IMR-90 (cell line): ENCODE measurements at regions not wholly inside any gene's neighbourhood (a gene's known extent, or its start where the extent isn't known, plus 50 kb on each side); places are given as distances from the start of the nearest gene placed in this dataset.

ENCODE experiments used
- ATAC-seq: fragments of 200-7000 bp; cut with Tn5 transposase; 2 replicates; pipeline ENCODE4 v1.9.1; 2020; ENCODE audit warnings: low read depth, mild to moderate bottlenecking, moderate library complexity
- BruUV-seq: library from RNA; stranded (reverse); fragments of 400-500 nt; replicated peaks from 2 replicates; lab custom pipeline; 2021; lab: Mats Ljungman, UMichigan
- CTCF ChIA-PET: fragments of 300-600 bp; formaldehyde crosslinking; extraction: SDS; loops from one replicate; lab custom pipeline; 2021; ENCODE audit warnings: antibody characterized with exemption; lab: Yijun Ruan, JAX
- POLR2A ChIA-PET: fragments of 300-600 bp; sonication (Branson Sonifier 250); formaldehyde crosslinking; loops from one replicate; lab custom pipeline; 2022; ENCODE audit warnings: antibody characterized with exemption; ENCODE audit not compliant: unreplicated experiment; lab: Charles Lee
- DNase-seq: peaks from one replicate; pipeline ENCODE4 v3.0.0; 2013
- H2AFZ ChIP-seq: replicated peaks from 2 replicates; pipeline ENCODE3; 2013; ENCODE audit warnings: low read length, mild to moderate bottlenecking; ENCODE audit not compliant: poor library complexity
- H2AK5ac ChIP-seq: 2 replicates; pipeline ENCODE4 v1.6.1; 2013; ENCODE audit warnings: low read depth, low read length, inconsistent platforms
- H2AK9ac ChIP-seq: replicated peaks from 2 replicates; pipeline ENCODE3; 2013; ENCODE audit warnings: mild to moderate bottlenecking, low read depth, low read length, moderate library complexity; ENCODE audit not compliant: poor library complexity
- H2BK120ac ChIP-seq: 2 replicates; pipeline ENCODE4 v1.6.1; 2013; ENCODE audit warnings: low read depth, low read length, inconsistent platforms
- H2BK15ac ChIP-seq: 3 replicates; pipeline ENCODE4 v1.6.1; 2013; ENCODE audit warnings: low read depth, low read length, inconsistent platforms
- H2BK20ac ChIP-seq: 2 replicates; pipeline ENCODE4 v1.6.1; 2013; ENCODE audit warnings: low read depth, mild to moderate bottlenecking, inconsistent platforms, low read length, moderate library complexity
- H2BK5ac ChIP-seq: 2 replicates; pipeline ENCODE4 v1.6.1; 2013; ENCODE audit warnings: mild to moderate bottlenecking, low read depth, low read length, inconsistent platforms; ENCODE audit not compliant: poor library complexity, severe bottlenecking
- H3K14ac ChIP-seq: replicated peaks from 2 replicates; pipeline ENCODE4 v1.6.1; 2013; ENCODE audit warnings: low read depth, low read length, inconsistent platforms
- H3K18ac ChIP-seq: 2 replicates; pipeline ENCODE4 v1.6.1; 2013; ENCODE audit warnings: low read depth, low read length, control low read depth
- H3K23ac ChIP-seq: 2 replicates; pipeline ENCODE4 v1.6.1; 2013; ENCODE audit warnings: low read depth, low read length, inconsistent platforms
- H3K27ac ChIP-seq: 2 replicates; pipeline ENCODE4 v1.5.1; 2013; ENCODE audit warnings: mild to moderate bottlenecking, control low read depth, low read length; ENCODE audit not compliant: insufficient read depth
- H3K27me3 ChIP-seq: 2 replicates; pipeline ENCODE4 v1.6.1; 2013; ENCODE audit warnings: low read length; ENCODE audit not compliant: control insufficient read depth, insufficient read depth
- H3K36me3 ChIP-seq: 2 replicates; pipeline ENCODE4 v1.6.1; 2013; ENCODE audit warnings: low read length, mixed read lengths; ENCODE audit not compliant: control insufficient read depth, insufficient read depth
- H3K4ac ChIP-seq: 2 replicates; pipeline ENCODE4 v1.6.1; 2013; ENCODE audit warnings: low read depth, low read length, inconsistent platforms
- H3K4me1 ChIP-seq: 2 replicates; pipeline ENCODE4 v1.6.1; 2013; ENCODE audit warnings: low read length, mixed read lengths; ENCODE audit not compliant: control insufficient read depth, insufficient read depth
- H3K4me2 ChIP-seq: 2 replicates; pipeline ENCODE4 v1.6.1; 2013; ENCODE audit warnings: low read depth, mild to moderate bottlenecking, control low read depth, low read length, moderate library complexity
- H3K4me3 ChIP-seq: 2 replicates; pipeline ENCODE4 v1.5.1; 2013; ENCODE audit warnings: low read depth, mild to moderate bottlenecking, control low read depth, low read length, moderate library complexity; ENCODE audit not compliant: insufficient read depth
- H3K56ac ChIP-seq: 2 replicates; pipeline ENCODE4 v1.6.1; 2013; ENCODE audit warnings: low read length, inconsistent platforms; ENCODE audit not compliant: insufficient read depth; ENCODE audit errors: extremely low read depth
- H3K79me1 ChIP-seq, 2 experiments: 2 replicates each; pipeline ENCODE4 v1.6.1; 2013; ENCODE audit warnings: low read length in 2 of 2, inconsistent platforms in 1 of 2, low read depth in 1 of 2
- H3K9ac ChIP-seq: 2 replicates; pipeline ENCODE4 v1.6.1; 2013; ENCODE audit warnings: low read depth, low read length, control low read depth
- H3K9me1 ChIP-seq: 2 replicates; pipeline ENCODE4 v1.6.1; 2013; ENCODE audit warnings: low read length, inconsistent platforms; ENCODE audit not compliant: insufficient read depth
- H3K9me3 ChIP-seq: 2 replicates; pipeline ENCODE4 v1.6.1; 2013; ENCODE audit warnings: low read length; ENCODE audit not compliant: control insufficient read depth, insufficient read depth
- H4K20me1 ChIP-seq: 2 replicates; pipeline ENCODE4 v1.6.1; 2013; ENCODE audit warnings: low read length, inconsistent platforms; ENCODE audit not compliant: insufficient read depth
- H4K5ac ChIP-seq: 2 replicates; pipeline ENCODE4 v1.6.1; 2013; ENCODE audit warnings: mild to moderate bottlenecking, low read depth, low read length, control low read depth
- H4K8ac ChIP-seq, 2 experiments: 2 replicates each; pipeline ENCODE4 v1.6.1; 2013; ENCODE audit warnings: low read depth in 2 of 2, low read length in 2 of 2, control low read depth in 1 of 2, inconsistent platforms in 1 of 2
- H4K91ac ChIP-seq: 2 replicates; pipeline ENCODE4 v1.6.1; 2013; ENCODE audit warnings: low read depth, low read length, inconsistent platforms; ENCODE audit not compliant: insufficient read depth
- CEBPB ChIP-seq: IDR thresholded peaks from 2 replicates; pipeline ENCODE4 v1.6.1; 2012; ENCODE audit warnings: low read depth, low read length, improper control_type of control experiment
- MAFK ChIP-seq: IDR thresholded peaks from 2 replicates; pipeline ENCODE4 v1.6.1; 2012; ENCODE audit warnings: low read depth, low read length, improper control_type of control experiment
- WGBS, 2 experiments: methylation state at CpG; one replicate each; pipeline versions ENCODE4 v1.1.5 to v1.1.7; 2013; ENCODE audit warnings: missing lambda C conversion rate in 2 of 2; ENCODE audit not compliant: insufficient read length in 1 of 2; ENCODE audit errors: extremely low coverage in 2 of 2; 5-methylcytosine and 5-hydroxymethylcytosine counted together
- dilution Hi-C: fragments of 300-500 bp; cut with HindIII; formaldehyde crosslinking; loops from one replicate; pipeline ENCODE4 v1.14.3; 2018; ENCODE audit warnings: low sequenced_read_pairs; ENCODE audit not compliant: unreplicated experiment
- in situ Hi-C: fragments of 300-500 bp; cut with MboI; formaldehyde crosslinking; loops from 3 replicates; pipeline ENCODE4 v1.14.3; 2019; ENCODE audit warnings: low sequenced_read_pairs, inconsistent platforms, mixed read lengths
- intact Hi-C: fragments of 100-400 bp; cut with micrococcal nuclease; formaldehyde crosslinking; loops from 2 replicates; pipeline ENCODE4 v1.10.0; 2022

GRCh38 chr4:175273995-175274753, 356.0 kb downstream of the ADAM29 start:
- Histone ChIP-seq H3K56ac (no peak overlapping the region), H3K36me3 (no peaks in the 10 kb centered on the region), H3K4me2 (no peak overlapping the region), H3K9me3 (no peaks in the 10 kb centered on the region; the same call in 1 of the 2 replicates), H3K14ac (no peak overlapping the region), H2AK9ac (no peak overlapping the region), H3K27me3 (no peaks in the 10 kb centered on the region), H4K8ac (no peak overlapping the region), H4K91ac (no peak overlapping the region), H3K9ac (no peak overlapping the region), H2BK15ac (no peak overlapping the region), H3K27ac (no peak overlapping the region), H4K20me1 (no peaks in the 10 kb centered on the region), H3K23ac (no peak overlapping the region), H4K5ac (no peak overlapping the region), H2AFZ (no peak overlapping the region), H2BK120ac (no peak overlapping the region), H3K9me1 (no peaks in the 10 kb centered on the region), H3K4me3 (no peak overlapping the region), H3K4ac (no peak overlapping the region), H2BK20ac (no peak overlapping the region), H3K4me1 (no peaks in the 10 kb centered on the region), H3K18ac (no peak overlapping the region), H3K79me1 (no peaks in the 10 kb centered on the region), H2AK5ac (no peak overlapping the region), H2BK5ac (no peak overlapping the region)
- TF ChIP-seq MAFK (no peak), CEBPB (peak; percentile 95)
- DNase-seq (peak; percentile 15), ATAC-seq (no peak)
- dilution Hi-C loops = no loop called here
- in situ Hi-C loops = no loop called here
- CTCF ChIA-PET = no interaction called here
- BruUV-seq = no TSS peak
- POLR2A ChIA-PET = no interaction called here
- intact Hi-C loops = no loop called here
- no CpG with 5 or more reads among the region's 4 CpGs for WGBS, 2 experiments
